Small intestine (tissue), 7 donors: ENCODE measurements at regions not wholly inside any gene's neighbourhood (a gene's known extent, or its start where the extent isn't known, plus 50 kb on each side); places are given as distances from the start of the nearest gene placed in this dataset.

Experiments
- DNase-seq, 2 donors: peaks; one replicate each; pipeline versions ENCODE4 v3.0.0 to v3.0.0-alpha.2; 2013
- FAIRE-seq: peaks from 2 replicates; lab custom pipeline; 2012; peaks lifted over from hg19 to GRCh38; lab: Jason Lieb, UNC
- H3K27ac ChIP-seq, 3 donors: one replicate each; pipeline ENCODE4 v1.5.1; 2013; ENCODE audit warnings: low read length in 2 of 3, mild to moderate bottlenecking in 2 of 3, control low read depth in 1 of 3, inconsistent platforms in 1 of 3, low read depth in 1 of 3, moderate library complexity in 1 of 3
- H3K27me3 ChIP-seq, 3 donors: one replicate each; pipeline ENCODE4 v1.6.1; 2013; ENCODE audit warnings: low read length in 3 of 3, inconsistent platforms in 1 of 3; ENCODE audit not compliant: control insufficient read depth in 3 of 3, insufficient read depth in 3 of 3
- H3K36me3 ChIP-seq, 3 donors: one replicate each; pipeline ENCODE4 v1.6.1; 2013; ENCODE audit warnings: low read length in 3 of 3, inconsistent platforms in 1 of 3, low read depth in 1 of 3, mild to moderate bottlenecking in 1 of 3, moderate library complexity in 1 of 3; ENCODE audit not compliant: control insufficient read depth in 3 of 3, insufficient read depth in 2 of 3
- H3K4me1 ChIP-seq, 3 donors: one replicate each; pipeline ENCODE4 v1.6.1; 2013; ENCODE audit warnings: low read length in 2 of 3, inconsistent platforms in 1 of 3, low read depth in 1 of 3, mild to moderate bottlenecking in 1 of 3, moderate library complexity in 1 of 3; ENCODE audit not compliant: control insufficient read depth in 3 of 3, insufficient read depth in 2 of 3
- H3K4me3 ChIP-seq, 3 donors: one replicate each; pipeline ENCODE4 v1.5.1; 2013; ENCODE audit warnings: low read length in 3 of 3, control low read depth in 1 of 3, inconsistent platforms in 1 of 3, low read depth in 1 of 3, mild to moderate bottlenecking in 1 of 3, moderate library complexity in 1 of 3
- H3K9me3 ChIP-seq, 2 donors: one replicate each; pipeline ENCODE4 v1.6.1; 2013; ENCODE audit warnings: low read depth in 1 of 2, low read length in 1 of 2; ENCODE audit not compliant: control insufficient read depth in 2 of 2, insufficient read depth in 1 of 2
- WGBS, 3 donors: extraction: QIAGEN DNeasy Blood & Tissue Kit; methylation state at CpG; one replicate each; pipeline ENCODE4 v1.1.7; 2013; 5-methylcytosine and 5-hydroxymethylcytosine counted together
- donor health status: healthy with polysubstance abuse.
- donor health status: control.
- donor health status: control.
- donor health status: Bipolar disorder and iron deficiency.
- donor health status: healthy.

GRCh38 chr2:180520921-180521581, 459.4 kb upstream of the UBE2E3 start:
- H3K36me3 ChIP-seq = no peaks in the 10 kb centered on the region
- 44 to 55% (median 48%) methylated on average over 4 of the region's 4 CpGs for WGBS, 3 donors
- H3K4me1 ChIP-seq = peaks cover 0 to 3% (median 0%) of the 10 kb centered on the region in 3 donors

GRCh38 chr2:180520206-180520605, 460.2 kb upstream of the UBE2E3 start:
- H3K9me3 ChIP-seq = no peaks in the 10 kb centered on the region
- no peak overlapping the region for H3K27ac ChIP-seq
- FAIRE-seq (no peak), DNase-seq (peak in 1 of 2 donors; percentile 19)
- peaks cover 0 to 3% (median 0%) of the 10 kb centered on the region in 3 donors for H3K4me1 ChIP-seq
- H3K36me3 ChIP-seq = no peaks in the 10 kb centered on the region
- H3K4me3 ChIP-seq = no peak overlapping the region
- H3K27me3 ChIP-seq = no peaks in the 10 kb centered on the region

More at GRCh38 chr2:180520921-180521581, 459.4 kb upstream of the UBE2E3 start:
- DNase-seq (no peak), FAIRE-seq (no peak)
- Histone ChIP-seq H3K27ac (no peak overlapping the region), H3K4me3 (no peak overlapping the region), H3K27me3 (no peaks in the 10 kb centered on the region), H3K9me3 (no peaks in the 10 kb centered on the region)

DNA sequence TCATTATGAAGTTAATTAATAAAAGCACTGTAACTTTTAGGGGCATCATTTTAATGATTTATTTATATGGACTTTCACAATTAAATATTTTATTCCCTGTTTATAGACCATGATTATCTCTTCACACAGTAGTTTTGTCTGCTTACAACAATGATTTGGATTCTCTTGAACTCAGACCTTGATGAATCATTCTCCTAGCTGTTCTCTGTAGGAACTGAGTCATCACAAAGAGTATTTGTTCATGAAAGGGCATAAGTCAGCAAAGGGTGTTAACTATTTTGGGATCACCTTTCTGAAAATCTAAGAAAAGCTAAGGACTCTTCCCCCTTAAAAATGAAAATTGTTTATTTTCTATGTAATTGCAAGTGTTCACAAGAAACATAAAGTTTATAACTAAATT, 461.1 kb upstream of the UBE2E3 start:
- Histone ChIP-seq H3K4me3 (no peak overlapping the region), H3K9me3 (no peaks in the 10 kb centered on the region), H3K27ac (no peak overlapping the region), H3K36me3 (no peaks in the 10 kb centered on the region), H3K4me1 (peaks cover 0 to 3% (median 0%) of the 10 kb centered on the region in 3 donors), H3K27me3 (no peaks in the 10 kb centered on the region)
- no peak for FAIRE-seq
- no peak for DNase-seq

- Histone ChIP-seq H3K27me3 (no peaks in the 10 kb centered on the region), H3K9me3 (no peaks in the 10 kb centered on the region), H3K36me3 (no peaks in the 10 kb centered on the region), H3K4me3 (no peak overlapping the region), H3K27ac (no peak overlapping the region), H3K4me1 (peaks cover 0 to 3% (median 0%) of the 10 kb centered on the region in 3 donors)
- FAIRE-seq = no peak
- no peak for DNase-seq
- 61 to 62% (median 61%) methylated on average over 2 of the region's 2 CpGs for WGBS, 3 donors
Measured at GRCh38 chr2:180516232-180516631, 464.2 kb upstream of the UBE2E3 start.

DNA sequence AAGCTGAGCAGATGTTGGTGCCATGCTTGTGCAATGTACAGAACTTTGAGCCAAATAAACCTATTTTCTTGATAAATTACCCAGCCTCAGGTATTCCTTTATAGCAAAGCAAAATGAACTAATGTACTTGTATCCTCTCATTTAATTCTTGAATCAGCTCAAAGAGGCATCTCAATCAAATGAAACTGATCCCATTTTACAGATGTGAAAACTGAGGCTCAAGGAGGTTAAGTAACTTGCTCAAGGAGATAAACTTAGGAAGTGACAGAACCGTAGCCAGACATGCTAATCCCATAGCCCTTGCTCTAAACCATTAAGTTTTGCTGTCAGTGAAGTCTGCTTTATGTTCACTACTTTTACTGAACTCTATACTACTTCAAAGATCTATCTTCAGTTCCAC, 467.0 kb upstream of the UBE2E3 start:
- Histone ChIP-seq H3K4me1 (no peaks in the 10 kb centered on the region), H3K36me3 (no peaks in the 10 kb centered on the region), H3K27ac (no peak overlapping the region), H3K4me3 (no peak overlapping the region), H3K9me3 (no peaks in the 10 kb centered on the region), H3K27me3 (no peaks in the 10 kb centered on the region)
- WGBS, 3 donors = 58 to 81% (median 76%) methylated on average over 1 of the region's 1 CpG
- FAIRE-seq (no peak), DNase-seq (no peak)

GRCh38 chr2:180508458-180508857, 471.9 kb upstream of the UBE2E3 start:
- Histone ChIP-seq H3K27ac (no peak overlapping the region), H3K27me3 (no peaks in the 10 kb centered on the region), H3K4me1 (no peaks in the 10 kb centered on the region), H3K36me3 (no peaks in the 10 kb centered on the region), H3K9me3 (no peaks in the 10 kb centered on the region), H3K4me3 (no peak overlapping the region)
- DNase-seq (no peak), FAIRE-seq (no peak)
- 63 to 92% (median 82%) methylated on average over 2 of the region's 2 CpGs for WGBS, 3 donors

DNA sequence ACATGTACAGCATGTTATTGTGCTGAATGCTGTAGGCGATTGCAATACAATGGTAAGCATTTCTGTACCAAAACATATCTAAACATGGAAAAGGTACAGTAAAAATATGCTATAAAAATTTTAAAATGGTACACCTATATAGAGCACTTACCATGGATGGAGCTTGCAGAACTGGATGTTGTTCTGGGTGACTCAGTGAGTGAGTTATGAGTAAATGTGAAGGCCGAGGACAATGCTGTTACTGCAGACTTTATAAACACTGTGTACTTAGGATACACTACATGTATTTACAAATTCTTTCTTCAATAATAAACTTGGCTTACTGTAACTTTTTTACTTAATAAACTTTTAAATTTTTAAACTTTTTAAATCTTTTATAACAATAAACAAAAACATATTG, 473.4 kb upstream of the UBE2E3 start:
- H3K4me3 ChIP-seq = no peak overlapping the region
- FAIRE-seq (no peak), DNase-seq (no peak)
- H3K27me3 ChIP-seq = no peaks in the 10 kb centered on the region
- H3K36me3 ChIP-seq = no peaks in the 10 kb centered on the region
- no peaks in the 10 kb centered on the region for H3K9me3 ChIP-seq
- no peak overlapping the region for H3K27ac ChIP-seq
- 60 to 82% (median 75%) methylated on average over 2 of the region's 2 CpGs for WGBS, 3 donors
- no peaks in the 10 kb centered on the region for H3K4me1 ChIP-seq

- H3K9me3 ChIP-seq = no peaks in the 10 kb centered on the region
- H3K27me3 ChIP-seq = no peaks in the 10 kb centered on the region
- no peak overlapping the region for H3K4me3 ChIP-seq
- H3K27ac ChIP-seq = no peak overlapping the region
- 62 to 83% (median 63%) methylated on average over 1 of the region's 1 CpG for WGBS, 3 donors
- H3K36me3 ChIP-seq = no peaks in the 10 kb centered on the region
- FAIRE-seq = no peak
- H3K4me1 ChIP-seq = no peaks in the 10 kb centered on the region
- no peak for DNase-seq
Measured at GRCh38 chr2:180505203-180505602, 475.2 kb upstream of the UBE2E3 start.

DNA sequence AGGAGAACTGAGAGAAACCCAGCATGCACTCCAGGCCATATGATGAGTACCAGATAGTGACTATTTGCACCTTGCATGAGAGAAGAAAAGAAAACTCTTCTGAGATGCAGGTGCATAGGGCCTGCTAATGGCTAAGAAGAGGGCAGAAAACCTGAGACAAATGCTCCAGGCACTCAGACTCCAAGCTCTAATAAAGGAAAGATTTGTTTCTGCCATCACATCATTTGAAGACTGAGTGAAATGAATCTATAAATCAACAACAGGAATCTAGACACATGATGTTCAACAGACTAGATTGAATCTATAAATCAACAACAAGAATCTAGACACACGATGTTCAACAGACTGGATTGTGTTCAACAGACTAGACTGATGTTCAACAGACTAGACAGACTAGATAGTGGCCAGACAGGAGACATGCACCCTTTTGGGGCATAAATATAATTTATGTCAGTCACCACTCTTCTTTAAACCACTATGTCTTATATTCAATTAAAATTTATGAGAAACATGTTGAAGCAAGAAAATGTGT, 482.7 kb upstream of the UBE2E3 start:
- WGBS, 3 donors = 63 to 76% (median 70%) methylated on average over 1 of the region's 1 CpG
- FAIRE-seq (no peak), DNase-seq (no peak)
- H3K4me3 ChIP-seq = no peak overlapping the region
- no peaks in the 10 kb centered on the region for H3K36me3 ChIP-seq
- H3K27ac ChIP-seq = no peak overlapping the region
- no peaks in the 10 kb centered on the region for H3K9me3 ChIP-seq
- no peaks in the 10 kb centered on the region for H3K4me1 ChIP-seq
- H3K27me3 ChIP-seq = no peaks in the 10 kb centered on the region
